ENCODE measurements at regions not wholly inside any gene's neighbourhood (a gene's known extent, or its start where the extent isn't known, plus 50 kb on each side); places are given as distances from the start of the nearest gene placed in this dataset.

- TF ChIP-seq CTCF (conservative IDR thresholded peaks at IDR 0.05 in 1 of 2, IDR thresholded peaks at IDR 0.05 in 1 of 2; ENCODE audit: extremely low read depth in 1 of 2, insufficient read depth in 1 of 2, low read depth in 1 of 2, low read length in 2 of 2) (no peak), EZH2 (IDR thresholded peaks at IDR 0.05; ENCODE audit: borderline replicate concordance, low read length) (no peak)
These were observed 363.2 kb downstream of the OMA1 start for GRCh38 chr1:58183286-58183685.

All from mammary epithelial cell (primary cell).